ENCODE measurements at regions not wholly inside any gene's neighbourhood (a gene's known extent, or its start where the extent isn't known, plus 50 kb on each side); places are given as distances from the start of the nearest gene placed in this dataset.
"Not testable (repeated sequence)": the region's sequence is repeated elsewhere in the genome, so short reads cannot be mapped to it uniquely, and the experiment has no call there.

- no peak for DNase-seq (ENCODE audit: low read depth)
These were observed 103.1 kb upstream of the APCDD1 start for GRCh38 chr18:10351219-10351818.

- no peak for DNase-seq (ENCODE audit: low read depth)
These were observed 102.6 kb upstream of the APCDD1 start for GRCh38 chr18:10351858-10352257.

GRCh38 chr18:10352671-10353070 is 101.8 kb upstream of the APCDD1 start:
- DNase-seq (ENCODE audit: low read depth): no peak

- no peak for DNase-seq (ENCODE audit: low read depth)
These were observed 100.6 kb upstream of the APCDD1 start for GRCh38 chr18:10353791-10354190.

- no peak for DNase-seq (ENCODE audit: low read depth)
These were observed 100.1 kb upstream of the APCDD1 start for GRCh38 chr18:10354241-10354811.

GRCh38 chr18:10354890-10355289 is 99.5 kb upstream of the APCDD1 start:
- no peak for DNase-seq (ENCODE audit: low read depth)

GRCh38 chr18:10356999-10357398 is 97.4 kb upstream of the APCDD1 start:
- DNase-seq (ENCODE audit: low read depth): not testable (repeated sequence)

- no peak for DNase-seq (ENCODE audit: low read depth)
These were observed 92.8 kb upstream of the APCDD1 start for GRCh38 chr18:10361660-10362059.

GRCh38 chr18:10365021-10365500 is 89.4 kb upstream of the APCDD1 start:
- no peak for DNase-seq (ENCODE audit: low read depth)

GRCh38 chr18:10365901-10366300 is 88.5 kb upstream of the APCDD1 start:
- no peak for DNase-seq (ENCODE audit: low read depth)

GRCh38 chr18:10367836-10368235 is 86.6 kb upstream of the APCDD1 start:
- no peak for DNase-seq (ENCODE audit: low read depth)

GRCh38 chr18:10368456-10369453 is 85.7 kb upstream of the APCDD1 start:
- DNase-seq (ENCODE audit: low read depth): no peak

- DNase-seq (ENCODE audit: low read depth): no peak
These were observed 83.7 kb upstream of the APCDD1 start for GRCh38 chr18:10370716-10371115.

- no peak for DNase-seq (ENCODE audit: low read depth)
These were observed 83.3 kb upstream of the APCDD1 start for GRCh38 chr18:10371165-10371564.

GRCh38 chr18:10374195-10374594 is 80.2 kb upstream of the APCDD1 start:
- no peak for DNase-seq (ENCODE audit: low read depth)

- DNase-seq (ENCODE audit: low read depth): no peak
These were observed 79.7 kb upstream of the APCDD1 start for GRCh38 chr18:10374636-10375293.

GRCh38 chr18:10376731-10377130 is 77.7 kb upstream of the APCDD1 start:
- DNase-seq (ENCODE audit: low read depth): no peak

- no peak for DNase-seq (ENCODE audit: low read depth)
These were observed 76.5 kb upstream of the APCDD1 start for GRCh38 chr18:10377956-10378355.

- DNase-seq (ENCODE audit: low read depth): no peak
These were observed 75.6 kb upstream of the APCDD1 start for GRCh38 chr18:10378688-10379420.

- DNase-seq (ENCODE audit: low read depth): no peak
These were observed 74.9 kb upstream of the APCDD1 start for GRCh38 chr18:10379522-10379921.

- DNase-seq (ENCODE audit: low read depth): no peak
These were observed 72.9 kb upstream of the APCDD1 start for GRCh38 chr18:10381516-10381915.

GRCh38 chr18:10381951-10382350 is 72.5 kb upstream of the APCDD1 start:
- DNase-seq (ENCODE audit: low read depth): no peak
